Renal cortex interstitium (tissue), 11 donors: ENCODE measurements at regions not wholly inside any gene's neighbourhood (a gene's known extent, or its start where the extent isn't known, plus 50 kb on each side); places are given as distances from the start of the nearest gene placed in this dataset.

ENCODE experiments used
- DNase-seq, 11 donors: peaks; one replicate each; pipeline ENCODE4 v3.0.0-alpha.2; 2013; ENCODE audit warnings: low read depth in 9 of 11, low spot score in 4 of 11; ENCODE audit errors: extremely low read depth in 1 of 11

- DNase-seq: no peak
Observed at GRCh38 chr11:70486731-70487130, 88.4 kb downstream of the CTTN start.

- no peak for DNase-seq
Observed at GRCh38 chr11:70487160-70487559, 88.8 kb downstream of the CTTN start.

GRCh38 chr11:70487756-70488155 lies 89.4 kb downstream of the CTTN start:
- DNase-seq: no peak

GRCh38 chr11:70488171-70488703 lies 89.9 kb downstream of the CTTN start:
- DNase-seq: no peak

GRCh38 chr11:70489276-70489675 lies 90.9 kb downstream of the CTTN start:
- no peak for DNase-seq

- DNase-seq: no peak
Observed at GRCh38 chr11:70490208-70490607, 91.9 kb downstream of the CTTN start.

GRCh38 chr11:70490723-70491558 lies 92.6 kb downstream of the CTTN start:
- no peak for DNase-seq

GRCh38 chr11:70491696-70492472 lies 93.6 kb downstream of the CTTN start:
- no peak for DNase-seq

GRCh38 chr11:70493089-70493474 lies 94.8 kb downstream of the CTTN start:
- DNase-seq: no peak

- no peak for DNase-seq
Observed at GRCh38 chr11:70493891-70494290, 95.6 kb downstream of the CTTN start.

- no peak for DNase-seq
Observed at GRCh38 chr11:70494559-70495350, 96.4 kb downstream of the CTTN start.

- no peak for DNase-seq
Observed at GRCh38 chr11:70495351-70496310, 97.3 kb downstream of the CTTN start.

GRCh38 chr11:70496591-70497535 lies 98.5 kb downstream of the CTTN start:
- DNase-seq: no peak

GRCh38 chr11:70497536-70498075 lies 99.3 kb downstream of the CTTN start:
- no peak for DNase-seq

GRCh38 chr11:70498171-70498571 lies 99.8 kb downstream of the CTTN start:
- DNase-seq: no peak

- DNase-seq: no peak
Observed at GRCh38 chr11:70498976-70499801, 100.9 kb downstream of the CTTN start.
